HG03378 (cell line): ENCODE measurements at regions not wholly inside any gene's neighbourhood (a gene's known extent, or its start where the extent isn't known, plus 50 kb on each side); places are given as distances from the start of the nearest gene placed in this dataset.
"Not testable (repeated sequence)": the region's sequence is repeated elsewhere in the genome, so short reads cannot be mapped to it uniquely, and the experiment has no call there.

Experiments
- ATAC-seq: cut with Tn5 transposase; IDR thresholded peaks from one replicate; pipeline ENCODE4 v1.9.1; 2021; ENCODE audit warnings: mild to moderate bottlenecking, moderate library complexity; ENCODE audit not compliant: unreplicated experiment

DNA sequence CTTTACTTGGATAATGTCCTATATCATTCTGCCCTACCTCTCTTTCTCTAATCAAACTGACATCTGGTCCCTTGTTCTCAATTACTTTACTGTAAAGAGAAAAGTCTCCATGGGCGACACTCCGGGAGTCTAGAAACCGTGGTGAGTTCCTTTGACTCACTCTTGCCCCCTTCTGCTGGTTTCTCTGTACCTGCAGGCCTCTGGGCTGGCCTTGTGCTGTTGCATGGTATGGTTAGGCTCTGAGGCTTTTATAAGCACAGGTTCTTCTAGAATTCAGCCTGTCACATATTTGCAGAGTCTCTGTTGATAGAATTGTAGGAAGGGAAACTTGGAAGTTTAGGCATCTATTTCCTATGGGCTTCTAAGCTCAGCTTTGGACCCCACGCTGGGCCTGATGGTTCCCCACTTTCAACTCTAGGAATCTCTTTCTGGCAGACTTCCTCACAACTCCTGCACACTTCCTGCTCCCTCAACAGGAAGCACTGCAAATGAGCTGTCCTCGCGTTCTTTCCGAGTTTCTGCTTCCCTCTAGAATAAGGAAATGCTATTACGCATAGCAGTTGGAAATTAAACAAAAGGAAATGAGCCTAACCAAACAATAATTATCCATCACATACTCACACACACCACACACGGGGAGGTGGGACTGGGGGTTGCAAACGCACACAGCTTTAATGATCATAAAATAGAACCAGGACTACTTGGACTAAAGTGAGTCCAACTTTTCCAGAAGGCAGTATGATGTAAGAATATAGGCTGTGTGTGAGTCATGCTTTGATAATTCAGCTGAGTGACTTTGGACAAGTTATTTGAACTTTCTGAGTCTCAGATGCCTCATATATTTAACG lies 683.3 kb downstream of the QKI start:
- ATAC-seq, result no peak

DNA sequence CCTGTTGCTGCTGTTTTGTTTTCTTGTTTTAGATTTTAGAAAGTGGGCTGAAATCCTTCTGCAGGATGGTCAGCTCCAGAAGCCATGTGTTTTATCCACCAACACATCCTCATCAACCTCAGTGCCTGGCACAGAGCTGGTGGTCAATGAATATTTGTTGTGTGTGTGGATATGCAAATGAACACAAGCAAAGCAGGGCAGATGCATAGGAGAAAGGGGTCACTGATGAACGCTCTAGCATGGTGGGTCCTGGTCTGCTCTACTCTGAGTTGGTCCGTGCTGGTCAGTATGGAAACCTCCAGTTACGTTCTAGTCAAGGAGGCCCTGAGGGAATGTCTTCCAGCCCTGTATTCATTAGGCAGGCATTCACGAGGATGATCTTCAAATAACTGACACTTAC lies 682.5 kb downstream of the QKI start:
- no peak for ATAC-seq

DNA sequence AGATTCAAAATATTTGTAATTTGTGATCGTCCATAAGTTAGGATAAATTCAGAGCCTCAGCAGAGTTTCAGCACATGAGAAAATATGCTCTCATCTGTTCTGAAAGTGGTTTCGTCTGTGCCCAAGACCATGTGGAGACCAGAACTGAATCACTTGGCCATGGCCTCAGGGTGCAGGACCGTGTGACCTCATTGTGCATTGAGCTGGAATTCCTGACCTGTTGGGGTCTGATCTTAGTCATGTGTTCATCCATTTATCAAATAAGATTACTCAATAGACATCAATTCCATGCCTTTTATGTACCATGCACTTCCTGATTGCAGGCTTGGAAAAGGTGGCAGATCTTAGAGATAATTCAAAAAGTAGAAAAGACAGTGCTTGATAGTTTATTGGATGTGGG lies 680.5 kb downstream of the QKI start:
- no peak for ATAC-seq

DNA sequence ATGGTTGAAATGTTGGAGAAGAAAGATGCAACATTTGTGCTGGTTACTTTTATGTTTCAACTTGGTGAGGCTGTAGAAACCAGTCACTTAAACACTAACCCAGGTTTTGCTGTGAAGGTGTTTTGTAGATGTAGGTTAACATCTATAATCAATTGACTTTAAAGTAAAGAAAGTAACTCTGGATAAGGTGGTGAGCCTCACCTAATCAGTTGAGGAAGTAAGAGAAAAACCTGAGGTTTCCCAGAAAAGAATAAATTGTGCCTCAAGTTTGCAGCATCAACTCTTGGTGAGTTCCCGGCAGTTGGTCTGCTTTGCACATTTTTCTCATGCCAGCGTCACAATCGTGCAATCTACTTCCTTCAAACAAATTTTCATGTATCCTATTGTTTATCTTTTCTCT lies 673.4 kb downstream of the QKI start:
- ATAC-seq, result no peak

DNA sequence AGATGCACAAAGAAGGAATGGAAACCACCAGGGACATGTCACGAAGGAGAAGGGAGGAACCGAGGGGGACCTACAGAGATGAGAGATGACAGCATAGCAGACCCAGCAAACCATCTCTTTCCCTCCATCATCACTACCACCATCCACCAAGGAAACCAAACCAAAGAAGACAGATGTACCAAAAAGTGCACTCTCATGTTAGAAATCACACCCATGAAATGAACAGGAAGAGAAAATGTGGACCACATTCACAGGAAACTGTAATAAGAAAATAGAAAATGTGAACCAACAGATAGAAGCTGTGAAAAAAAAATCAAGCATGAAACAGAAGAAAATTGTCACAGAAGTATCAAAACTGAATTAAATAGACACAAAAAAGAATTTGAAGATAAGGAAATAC lies 672.7 kb downstream of the QKI start:
- no peak for ATAC-seq

DNA sequence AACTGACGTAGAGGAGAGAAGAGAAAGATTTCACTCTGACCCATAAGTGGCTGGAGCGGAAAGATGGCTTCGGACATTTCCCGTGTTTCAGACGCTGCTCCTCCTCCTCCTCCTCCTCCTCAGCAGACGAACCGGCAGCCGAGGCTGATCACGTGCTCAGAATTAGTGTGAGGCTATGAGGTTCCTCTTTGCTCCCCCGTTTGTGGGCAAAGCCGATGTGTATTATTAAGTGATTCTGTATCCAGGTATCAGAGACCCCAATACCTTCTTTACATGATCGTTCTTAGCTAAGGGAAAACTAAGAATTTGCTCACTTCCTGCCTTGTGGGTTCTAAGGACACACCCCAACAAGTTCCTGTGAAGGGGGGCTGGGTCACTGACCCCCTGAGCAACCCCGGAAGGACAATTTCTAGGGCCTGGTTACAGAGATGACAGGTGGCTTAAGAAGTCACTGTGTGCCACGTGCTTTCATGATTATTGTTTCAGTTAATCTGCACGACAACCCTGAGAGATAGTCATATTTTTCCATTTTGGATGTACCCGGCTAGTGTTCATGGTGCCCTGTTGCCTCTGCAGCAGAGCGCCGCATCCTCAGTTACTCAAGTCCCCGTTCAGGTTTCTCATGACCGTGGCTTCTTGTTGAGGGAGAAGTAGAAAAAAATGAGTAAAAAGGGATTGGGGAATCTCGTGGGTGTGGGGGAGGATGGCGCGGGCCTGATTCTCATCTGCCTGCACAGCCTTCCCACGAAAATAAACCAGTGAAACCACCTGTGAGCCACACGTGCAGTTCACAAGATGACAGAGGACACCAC lies 671.8 kb downstream of the QKI start:
- ATAC-seq, result no peak

DNA sequence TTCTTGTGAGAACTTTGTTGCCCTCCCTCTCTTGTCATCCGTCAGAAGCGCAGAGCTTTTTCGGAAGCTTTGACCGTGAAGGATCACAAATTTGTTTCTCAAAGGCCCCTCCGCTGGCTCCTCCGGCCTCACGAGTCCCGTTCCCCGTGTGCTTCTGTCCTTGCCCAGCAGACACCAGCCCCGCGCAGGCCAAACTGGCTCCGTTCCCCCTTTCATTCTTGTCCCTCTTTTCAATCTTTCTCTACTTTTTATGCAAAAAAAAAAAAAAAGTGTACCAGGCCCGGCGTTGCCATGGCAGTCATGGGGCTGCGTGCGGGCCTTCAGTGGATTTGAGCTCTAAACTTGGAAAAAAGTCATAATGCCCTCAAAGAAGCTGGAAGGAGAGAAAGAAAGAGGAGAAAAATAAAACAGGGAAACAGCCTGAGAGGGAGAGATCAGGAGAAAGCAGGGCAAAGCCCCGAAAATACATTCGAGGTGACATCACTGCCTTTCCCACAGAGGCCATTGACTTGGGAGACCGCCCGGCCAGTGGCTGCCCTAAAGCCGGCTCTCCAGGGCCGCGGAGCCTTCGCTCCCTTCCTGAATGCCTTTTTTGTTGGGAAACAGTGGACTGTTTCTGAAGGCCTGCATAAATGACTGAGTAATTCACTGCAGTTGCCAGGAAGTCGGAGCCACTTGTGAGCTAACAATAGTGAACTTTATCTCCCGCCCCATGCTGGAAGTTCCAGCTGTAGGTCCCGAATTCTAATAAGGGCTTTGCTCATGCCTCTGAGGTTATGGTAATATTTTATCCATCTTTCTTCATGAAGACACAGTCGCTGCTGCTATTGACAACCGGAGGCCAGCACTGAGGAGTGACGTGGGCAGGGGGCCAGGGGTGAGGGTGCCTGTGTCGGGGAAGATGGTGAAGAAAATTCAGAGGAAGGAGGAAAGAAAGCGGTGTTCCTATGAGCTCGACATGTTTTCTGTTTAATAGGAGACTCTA lies 670.9 kb downstream of the QKI start:
- ATAC-seq, result no peak

DNA sequence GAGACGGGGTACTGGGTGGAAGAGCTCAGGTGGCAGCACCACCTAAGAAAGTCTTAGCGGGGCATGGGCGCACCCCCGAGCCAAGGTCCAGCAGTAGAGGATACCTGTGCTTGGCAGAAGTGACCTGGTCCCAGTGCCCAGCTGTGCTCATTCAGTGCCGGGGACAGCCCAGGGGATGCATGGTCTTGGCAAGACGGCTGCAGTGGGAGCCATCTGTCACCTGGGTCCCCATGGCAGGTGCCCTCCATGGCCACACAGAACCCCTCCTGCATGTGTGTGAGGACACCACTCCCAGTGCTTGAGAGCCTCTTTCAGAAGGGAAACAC lies 664.7 kb downstream of the QKI start:
- no peak for ATAC-seq

DNA sequence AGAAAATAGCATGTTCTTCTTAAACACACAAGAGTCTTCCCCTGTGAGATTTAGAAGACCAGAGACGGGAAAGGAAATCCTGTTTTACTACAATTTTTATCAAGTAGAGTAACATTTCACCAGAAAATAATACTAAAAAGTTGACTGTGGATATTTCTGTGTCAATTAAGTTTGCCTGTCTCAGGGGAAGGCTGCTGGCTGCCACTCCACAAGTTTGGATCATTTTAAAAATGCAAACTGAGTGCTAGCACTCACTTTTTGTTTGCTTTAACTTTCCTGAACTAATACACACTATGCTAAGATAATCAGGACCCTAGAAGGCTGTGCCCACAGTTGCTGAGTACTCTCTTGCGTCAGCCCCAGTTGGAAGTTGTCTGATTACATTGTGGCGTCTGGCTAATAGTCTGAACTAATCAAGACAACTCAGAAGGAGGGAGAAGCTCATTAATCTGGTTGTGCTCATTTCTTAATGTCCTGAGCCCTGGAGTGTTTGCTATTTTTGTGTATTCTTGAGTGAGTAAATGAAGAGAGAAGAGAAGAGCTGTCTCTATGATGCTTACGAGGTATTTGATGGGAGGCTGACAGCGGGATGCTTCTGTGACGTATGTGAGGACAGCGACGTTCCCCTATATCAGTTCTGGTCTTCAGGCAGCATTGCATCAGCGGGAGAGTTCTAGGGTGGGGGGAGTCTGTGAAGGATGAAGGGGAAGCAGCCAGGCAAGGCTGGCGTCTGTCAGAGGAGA lies 664.2 kb downstream of the QKI start:
- ATAC-seq, result no peak

DNA sequence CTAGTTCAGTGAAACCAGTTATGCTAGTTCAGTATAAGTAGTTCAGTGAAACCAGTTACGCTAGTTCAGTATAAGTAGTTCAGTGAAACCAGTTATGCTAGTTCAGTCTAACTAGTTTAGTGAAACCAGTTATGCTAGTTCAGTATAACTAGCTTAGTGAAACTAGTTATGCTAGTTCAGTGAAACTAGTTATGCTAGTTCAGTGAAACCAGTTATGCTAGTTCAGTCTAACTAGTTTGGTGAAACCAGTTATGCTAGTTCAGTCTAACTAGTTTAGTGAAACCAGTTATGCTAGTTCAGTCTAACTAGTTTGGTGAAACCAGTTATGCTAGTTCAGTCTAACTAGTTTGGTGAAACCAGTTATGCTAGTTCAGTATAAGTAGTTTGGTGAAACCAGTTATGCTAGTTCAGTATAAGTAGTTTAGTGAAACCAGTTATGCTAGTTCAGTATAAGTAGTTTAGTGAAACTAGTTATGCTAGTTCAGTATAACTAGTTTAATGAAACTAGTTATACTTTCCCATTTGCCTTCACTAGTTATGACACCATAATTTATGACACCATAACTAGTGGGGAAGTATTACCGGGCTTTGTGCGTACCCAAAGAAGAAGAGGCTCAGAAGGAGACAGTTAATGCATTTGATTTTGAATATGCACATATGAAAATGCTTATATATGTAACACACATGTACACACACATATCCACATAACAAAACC lies 662.5 kb downstream of the QKI start:
- not testable (repeated sequence) for ATAC-seq

DNA sequence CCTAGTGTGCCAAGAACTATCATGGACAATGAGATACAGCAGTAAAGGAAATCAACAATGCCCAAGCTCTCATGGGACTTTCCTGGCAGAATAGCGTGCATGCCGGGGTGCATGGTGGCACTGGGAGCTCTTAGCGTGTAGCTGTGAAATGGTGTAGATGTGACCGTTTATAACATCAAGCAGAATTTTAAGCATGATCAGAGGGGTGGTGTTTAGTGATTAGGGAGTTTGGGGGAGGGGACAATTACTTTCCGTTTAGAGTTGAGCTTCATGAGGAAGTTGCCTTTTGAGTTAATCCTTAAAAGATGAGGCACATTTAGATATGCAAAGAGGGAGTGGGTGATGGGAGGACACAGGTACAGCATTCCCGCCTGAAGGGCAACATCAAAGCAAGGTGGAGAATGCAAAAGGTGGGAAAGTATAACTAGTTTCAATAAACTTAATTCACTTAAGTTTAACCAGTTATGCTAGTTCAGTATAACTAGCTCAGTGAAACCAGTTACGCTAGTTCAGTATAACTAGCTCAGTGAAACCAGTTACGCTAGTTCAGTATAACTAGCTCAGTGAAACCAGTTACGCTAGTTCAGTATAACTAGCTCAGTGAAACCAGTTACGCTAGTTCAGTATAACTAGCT lies 661.6 kb downstream of the QKI start:
- ATAC-seq, result no peak

DNA sequence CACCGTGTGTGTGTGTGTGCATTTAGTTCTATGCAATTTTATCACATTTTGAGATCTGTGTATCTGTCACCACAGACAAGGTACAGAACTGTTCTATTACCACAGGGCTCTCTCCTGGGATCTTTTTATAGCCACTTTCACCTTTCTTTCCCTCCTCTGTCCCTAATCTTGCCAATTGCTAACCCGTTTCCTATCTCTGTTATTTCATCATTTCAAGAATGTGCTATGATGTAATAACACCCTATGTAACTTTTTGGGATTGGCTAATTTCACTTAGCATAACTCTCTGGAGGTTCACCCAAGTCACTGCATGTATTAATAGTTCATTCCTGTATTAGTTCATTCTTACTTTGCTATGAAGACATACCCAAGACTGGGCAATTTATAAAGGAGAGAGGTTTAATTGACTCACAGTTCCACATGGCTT lies 657.7 kb downstream of the QKI start:
- no peak for ATAC-seq

DNA sequence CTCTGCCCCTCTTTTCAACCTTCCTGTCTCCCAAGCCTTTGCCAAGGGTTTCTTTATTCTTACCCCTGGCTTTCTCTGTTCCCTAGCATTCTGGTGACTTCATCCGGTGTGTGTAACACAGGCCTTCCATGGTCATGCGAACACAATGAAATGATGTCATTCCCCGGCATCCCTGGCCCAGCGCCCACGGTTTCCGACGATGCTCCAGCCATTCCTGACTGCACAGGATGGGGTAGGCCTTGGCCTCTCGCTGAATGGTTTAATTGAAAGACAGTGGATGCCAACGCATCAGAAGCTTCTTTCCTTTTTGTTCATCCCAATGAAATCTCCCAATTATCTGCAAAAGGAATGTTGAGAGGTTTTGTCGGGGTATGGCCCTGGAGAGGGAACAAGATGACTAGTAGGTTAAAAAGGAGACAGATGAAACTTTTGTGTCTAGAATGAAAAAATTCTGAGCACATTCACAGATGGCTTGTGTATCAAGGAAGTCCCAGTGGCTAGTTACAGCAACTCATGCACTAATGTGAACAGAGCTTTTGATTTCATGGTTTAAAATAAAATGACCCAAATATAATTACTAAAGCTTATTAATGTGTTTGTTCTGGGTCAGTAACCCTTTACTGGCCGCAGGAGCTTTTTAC lies 655.0 kb downstream of the QKI start:
- no peak for ATAC-seq

DNA sequence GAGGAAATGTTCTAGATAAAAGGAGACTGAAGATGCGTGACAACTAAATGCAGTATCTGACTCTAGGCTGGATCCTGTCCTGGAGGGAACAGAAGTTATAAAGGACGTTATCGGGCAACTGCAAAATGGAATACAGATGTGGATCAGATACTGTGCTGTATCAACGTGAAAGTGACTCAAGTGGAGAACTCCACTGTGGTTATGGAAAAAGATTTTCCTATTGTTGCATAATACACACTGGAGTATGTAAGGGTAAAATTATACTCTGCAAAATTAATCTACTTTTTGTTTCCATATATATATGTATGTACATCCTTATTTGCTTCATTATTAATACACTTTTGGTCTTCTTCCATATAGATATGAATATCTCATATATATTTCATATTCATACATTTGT lies 654.0 kb downstream of the QKI start:
- no peak for ATAC-seq

DNA sequence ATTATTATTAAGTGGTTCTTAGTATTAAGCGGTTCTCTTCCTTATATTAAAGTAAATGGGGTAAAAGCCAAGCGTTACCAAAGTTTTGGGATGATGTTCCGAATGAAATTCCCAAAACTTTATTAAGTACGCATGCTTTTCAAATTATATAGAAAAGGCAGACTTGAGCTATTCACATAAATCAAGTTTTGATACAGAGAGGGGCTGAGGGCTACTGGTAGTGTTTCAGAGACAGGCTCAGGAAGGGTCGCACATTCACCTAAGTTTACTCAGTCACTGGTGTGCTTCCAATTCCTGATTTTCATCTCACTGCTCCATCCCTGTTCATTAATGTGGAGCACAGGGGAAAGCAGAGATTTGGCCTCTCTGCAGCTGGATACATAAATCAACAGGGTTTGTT lies 652.2 kb downstream of the QKI start:
- no peak for ATAC-seq

DNA sequence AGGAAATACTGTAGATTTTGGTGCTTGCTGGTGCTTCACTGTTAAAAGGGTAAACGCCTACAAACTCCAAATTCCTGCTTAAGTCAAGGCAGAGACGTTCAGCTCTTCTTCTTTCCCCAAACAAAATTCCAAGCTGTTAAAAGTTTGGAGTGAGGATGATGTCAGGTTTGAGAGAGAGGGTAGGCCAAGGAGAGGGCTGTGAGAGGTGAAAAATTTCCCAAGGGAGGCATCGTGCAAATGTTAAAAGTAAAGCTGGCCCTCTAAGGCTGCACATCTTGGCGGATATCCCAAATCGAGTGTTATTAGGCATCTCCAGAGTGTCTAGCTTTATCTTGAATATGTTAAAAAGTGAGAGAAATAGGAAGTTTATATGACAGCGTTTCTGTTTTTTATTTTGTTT lies 651.8 kb downstream of the QKI start:
- ATAC-seq, result no peak

DNA sequence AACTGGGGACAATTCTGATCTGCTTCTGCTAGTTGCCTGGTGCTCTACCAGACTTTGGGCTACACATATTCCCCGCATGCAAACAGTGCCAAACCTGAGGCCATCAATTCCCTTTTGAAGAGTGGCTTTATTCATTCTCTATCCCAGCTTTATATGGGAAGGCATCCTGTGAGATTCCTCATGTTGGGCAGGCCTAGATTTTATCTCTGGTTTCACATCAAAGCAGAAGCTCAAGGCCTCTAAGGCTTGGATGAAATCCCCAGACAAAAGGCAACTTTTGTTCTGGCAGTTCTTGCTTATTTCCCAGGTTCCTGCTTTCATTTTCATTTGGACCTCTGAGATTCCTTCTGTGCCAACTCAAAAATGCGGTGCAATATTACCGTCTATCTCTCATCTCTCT lies 648.8 kb downstream of the QKI start:
- no peak for ATAC-seq

DNA sequence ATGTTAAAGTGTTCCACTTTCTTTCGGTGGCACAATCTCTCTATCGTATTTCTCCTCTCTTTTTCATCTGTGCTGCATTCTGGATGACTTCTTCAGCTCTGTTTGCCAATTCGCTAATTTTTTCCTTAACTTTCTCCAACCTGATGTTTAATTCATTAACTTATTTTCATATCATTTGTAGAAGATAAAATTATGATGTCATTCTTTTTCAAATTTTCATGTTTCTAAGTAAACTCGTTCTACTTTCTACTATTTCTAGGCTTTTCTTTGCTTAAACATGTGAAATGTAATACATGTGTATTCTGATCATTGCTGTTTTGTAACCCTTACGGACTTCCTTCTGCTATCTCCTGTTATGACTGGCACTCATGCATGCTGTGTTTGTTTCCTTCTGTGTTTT lies 648.4 kb downstream of the QKI start:
- ATAC-seq, result no peak

DNA sequence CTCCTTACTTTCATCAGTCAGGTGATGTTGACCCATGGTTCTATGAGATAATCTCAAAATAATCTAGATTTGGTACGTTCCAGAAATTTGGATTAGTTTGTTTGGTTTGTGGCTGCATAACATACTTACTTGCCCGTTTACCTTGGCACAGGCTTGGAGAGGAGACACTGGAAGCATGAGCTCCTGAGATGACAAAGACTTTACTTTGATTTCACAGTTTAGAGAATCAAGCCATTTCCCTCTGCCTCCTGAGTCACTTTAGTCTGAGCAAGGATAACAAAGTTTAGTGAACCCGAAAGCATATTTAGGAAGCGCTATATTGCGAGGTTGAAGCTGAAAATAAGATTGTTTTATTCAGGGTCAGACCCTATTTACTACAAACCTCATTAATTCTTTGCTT lies 643.4 kb downstream of the QKI start:
- ATAC-seq, result no peak
